ENCODE measurements at regions not wholly inside any gene's neighbourhood (a gene's known extent, or its start where the extent isn't known, plus 50 kb on each side); places are given as distances from the start of the nearest gene placed in this dataset.
"Not testable (repeated sequence)": the region's sequence is repeated elsewhere in the genome, so short reads cannot be mapped to it uniquely, and the experiment has no call there.

DNA sequence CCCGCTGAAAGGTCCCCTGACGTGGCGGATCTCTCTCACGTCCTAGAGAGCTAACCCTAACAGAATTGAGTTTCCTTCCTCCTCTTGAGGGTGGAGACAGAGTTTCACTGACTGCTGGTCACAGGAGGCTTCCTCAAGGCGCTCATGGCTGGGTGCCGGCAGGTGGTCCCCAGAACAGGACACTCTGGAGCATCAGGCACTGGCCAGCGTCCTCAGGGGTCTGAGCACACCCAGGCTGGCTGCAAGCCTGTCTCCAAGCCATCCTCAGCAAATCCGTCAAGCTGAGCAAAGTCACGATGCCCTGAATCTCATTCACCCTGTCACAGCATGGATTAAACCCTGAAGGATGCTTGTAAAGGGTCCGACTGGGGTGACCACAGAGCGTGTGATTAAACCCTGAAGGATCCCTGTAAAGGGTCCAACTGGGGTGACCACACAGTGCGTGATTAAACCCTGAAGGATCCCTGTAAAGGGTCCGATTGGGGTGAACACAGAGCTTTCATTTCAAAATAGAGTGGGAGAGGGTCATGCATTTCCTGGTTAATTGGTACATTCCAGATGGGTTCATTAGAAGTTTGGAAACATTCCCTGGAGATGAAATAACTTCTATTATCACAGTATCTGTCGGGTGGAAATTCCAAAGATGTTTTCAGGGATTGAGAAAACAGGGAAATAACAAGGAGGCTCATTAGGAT lies 473.0 kb downstream of the BRD1 start:
- DNase-seq = no peak

DNA sequence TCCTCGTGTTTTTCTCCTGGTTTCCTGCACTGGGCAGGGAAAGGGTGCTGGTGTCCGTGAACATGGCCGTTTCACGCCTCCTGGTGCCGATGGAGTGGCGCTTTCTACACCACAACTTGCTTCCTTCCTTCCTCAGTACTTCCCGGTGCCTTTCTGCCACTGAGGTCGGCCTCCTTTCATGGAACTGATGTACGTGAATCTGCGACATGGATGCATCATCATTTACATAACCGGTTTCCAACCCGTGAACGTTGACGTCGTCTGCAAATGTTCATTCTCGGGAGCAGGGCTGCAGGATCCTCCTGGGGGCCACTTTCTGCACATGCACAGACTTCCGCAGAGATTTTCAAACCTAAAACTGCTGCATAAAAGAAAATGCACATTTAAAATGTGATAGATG lies 474.4 kb downstream of the BRD1 start:
- no peak for DNase-seq

DNA sequence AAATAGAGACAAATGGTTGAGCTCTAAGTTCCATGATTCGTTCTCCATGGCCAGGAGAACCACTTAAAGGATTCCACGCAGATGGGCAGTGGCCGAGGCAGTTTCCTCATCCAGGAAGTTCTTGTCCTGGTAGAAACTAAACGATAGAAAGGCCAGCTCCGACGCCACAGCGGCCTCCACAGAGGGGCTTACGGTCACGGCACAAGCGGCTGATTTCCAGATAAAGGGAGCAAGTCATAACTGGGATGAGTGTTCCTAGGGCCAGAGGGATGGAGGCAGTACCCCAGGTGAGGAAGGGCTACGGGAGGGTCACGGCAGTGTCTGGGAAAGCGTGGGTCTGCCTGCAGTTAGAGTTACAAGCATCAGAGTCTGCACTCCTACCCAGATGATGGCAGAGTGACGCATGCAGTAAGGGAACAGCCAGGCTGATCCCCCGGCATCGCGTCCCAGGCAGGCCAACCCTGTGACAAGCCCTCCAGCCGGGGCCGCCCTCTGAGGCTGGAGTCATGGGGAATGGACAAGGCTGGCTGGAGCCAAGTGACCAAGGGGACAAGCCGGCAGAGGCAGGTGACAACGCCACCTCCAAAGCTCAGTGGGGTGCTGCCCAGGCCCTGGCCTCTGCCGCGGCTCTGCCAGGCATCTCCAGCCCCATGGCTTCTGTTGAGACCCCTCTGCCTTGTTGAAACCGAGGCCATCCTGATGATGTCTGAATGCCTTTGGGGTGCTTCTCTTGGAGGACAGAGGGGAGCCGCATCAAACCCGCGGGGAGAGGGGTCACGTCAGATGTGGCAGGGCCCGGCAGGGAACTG lies 475.1 kb downstream of the BRD1 start:
- no peak for DNase-seq

DNA sequence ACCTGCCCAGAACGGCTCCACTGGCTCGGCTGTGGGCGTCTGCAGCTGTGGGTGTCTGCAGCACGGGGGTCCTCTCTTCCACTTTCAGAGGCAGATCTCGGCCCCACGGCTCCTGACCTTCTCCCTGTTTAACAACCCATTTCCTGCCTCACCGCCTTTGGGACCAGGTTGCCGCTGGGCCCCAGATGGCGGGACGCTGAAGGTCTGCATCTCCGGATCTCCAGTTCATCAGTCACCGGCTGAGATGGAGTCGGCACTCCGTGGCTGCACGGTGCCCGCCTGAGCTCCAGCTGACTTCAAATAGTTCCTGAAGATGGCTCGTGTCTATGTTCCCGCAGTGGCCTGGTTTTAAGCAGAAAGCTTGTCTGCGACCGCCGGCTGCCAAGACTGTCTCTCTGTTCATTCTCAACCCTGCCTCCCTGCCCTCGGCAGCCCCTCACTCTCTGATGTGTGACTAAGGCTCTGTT lies 475.9 kb downstream of the BRD1 start:
- DNase-seq = no peak

DNA sequence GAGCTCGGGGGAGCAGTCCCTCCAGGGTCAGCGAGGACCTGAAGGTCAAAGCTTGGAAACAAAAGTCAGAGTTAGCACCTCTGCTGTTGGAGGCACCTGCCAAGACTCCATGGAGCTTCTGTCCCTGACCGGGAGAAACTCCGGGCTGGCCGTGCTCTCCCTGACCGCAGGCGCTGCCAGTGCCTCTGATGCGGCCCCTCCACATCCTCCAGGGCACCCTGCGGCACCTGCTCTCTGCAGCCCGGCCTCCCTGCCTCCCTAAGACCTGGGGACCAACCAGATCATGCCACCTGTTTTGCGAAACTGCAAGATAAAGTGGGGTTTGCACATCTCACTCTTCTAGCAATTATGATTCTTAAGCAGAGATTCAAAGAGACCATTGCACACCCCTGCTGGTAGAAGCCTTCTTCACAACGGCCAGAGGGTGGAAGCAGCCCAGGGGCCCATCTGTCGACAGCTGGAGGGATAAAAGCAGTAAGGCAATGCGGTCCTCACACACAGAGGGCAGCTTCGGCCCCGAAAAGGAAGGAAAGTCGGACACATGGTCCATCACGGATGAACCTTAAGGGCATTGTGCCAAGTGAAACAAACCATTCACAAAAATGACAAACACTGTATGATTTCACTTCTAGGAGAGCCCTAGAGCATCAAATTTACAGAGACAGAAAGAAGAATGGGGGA lies 477.1 kb downstream of the BRD1 start:
- no peak for DNase-seq

DNA sequence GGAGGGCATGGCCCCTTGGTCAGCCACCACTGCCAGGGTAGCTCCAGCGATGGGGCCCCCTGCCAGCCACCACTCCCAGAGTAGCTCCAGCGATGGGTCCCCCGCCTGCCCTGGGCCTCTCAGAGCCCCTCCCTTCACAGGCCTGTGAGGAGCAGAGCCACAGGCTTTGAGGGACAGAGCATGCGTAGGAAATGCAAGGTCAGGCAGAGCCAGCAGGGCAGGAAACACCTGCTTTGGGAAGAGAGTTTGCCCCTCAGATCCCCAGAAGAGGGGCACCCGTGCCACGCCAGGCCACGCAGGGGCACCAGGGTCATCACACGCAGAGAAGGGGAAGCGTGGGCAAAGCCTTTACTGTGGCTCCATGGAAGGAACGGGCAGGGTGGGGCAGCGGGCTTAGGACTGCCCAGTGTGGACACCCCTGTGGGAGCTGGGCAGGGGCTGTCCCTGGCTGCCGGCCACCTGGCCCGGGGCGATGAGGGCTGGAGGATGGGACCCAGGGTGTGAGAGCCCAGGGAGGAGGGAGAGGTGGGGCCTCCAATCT lies 477.8 kb downstream of the BRD1 start:
- no peak for DNase-seq

DNA sequence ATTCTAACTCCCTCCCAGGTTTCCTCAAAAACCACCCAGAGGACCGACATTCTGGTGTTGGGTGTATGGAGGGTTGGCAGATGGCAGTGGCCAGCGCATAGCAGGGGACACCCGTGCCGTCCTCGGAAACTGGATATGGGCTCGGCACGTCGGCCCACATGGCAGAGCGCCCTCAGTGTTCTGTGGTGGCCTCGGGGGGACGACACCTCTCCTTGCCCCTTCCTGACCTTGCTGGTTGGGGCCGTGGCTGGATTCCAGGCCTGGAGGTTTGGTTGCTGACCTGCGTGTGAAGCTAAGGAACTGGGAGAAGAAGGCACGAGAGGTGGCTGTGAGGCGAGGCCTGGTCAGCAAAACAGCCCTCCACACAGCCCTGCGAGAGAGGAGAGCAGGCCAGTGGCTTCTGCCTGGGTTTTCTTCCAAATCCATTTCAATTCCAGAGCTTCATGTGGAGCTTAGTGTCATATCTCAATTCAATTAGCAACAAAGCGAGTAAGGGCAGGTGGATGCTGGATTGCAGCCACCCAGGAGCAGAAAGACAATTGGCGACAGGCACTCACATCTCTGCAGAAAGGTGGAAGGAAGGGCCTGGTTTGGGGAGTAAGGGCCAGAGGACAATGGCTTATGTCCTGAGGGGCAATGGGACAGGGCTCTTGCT lies 478.4 kb downstream of the BRD1 start:
- DNase-seq = no peak

DNA sequence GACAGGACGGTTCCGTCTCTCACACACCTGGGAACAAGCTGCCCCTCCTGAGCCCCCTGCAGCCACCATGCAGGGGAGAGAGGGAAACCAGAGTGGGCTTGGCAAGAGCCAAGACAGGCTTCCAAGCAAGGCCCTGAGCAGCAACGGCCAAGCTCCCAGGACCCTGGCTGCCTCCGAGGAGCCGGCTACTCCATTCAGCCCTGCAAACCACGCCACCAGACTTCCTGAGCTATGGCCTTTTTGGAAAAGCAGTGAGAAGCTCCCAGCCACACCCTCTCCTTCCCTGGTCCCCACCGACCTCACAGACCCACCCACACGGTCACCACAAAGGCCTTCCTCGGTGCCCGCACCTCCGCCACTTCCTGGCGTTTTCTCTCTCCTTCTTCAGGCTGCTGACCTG lies 479.0 kb downstream of the BRD1 start:
- DNase-seq = no peak

DNA sequence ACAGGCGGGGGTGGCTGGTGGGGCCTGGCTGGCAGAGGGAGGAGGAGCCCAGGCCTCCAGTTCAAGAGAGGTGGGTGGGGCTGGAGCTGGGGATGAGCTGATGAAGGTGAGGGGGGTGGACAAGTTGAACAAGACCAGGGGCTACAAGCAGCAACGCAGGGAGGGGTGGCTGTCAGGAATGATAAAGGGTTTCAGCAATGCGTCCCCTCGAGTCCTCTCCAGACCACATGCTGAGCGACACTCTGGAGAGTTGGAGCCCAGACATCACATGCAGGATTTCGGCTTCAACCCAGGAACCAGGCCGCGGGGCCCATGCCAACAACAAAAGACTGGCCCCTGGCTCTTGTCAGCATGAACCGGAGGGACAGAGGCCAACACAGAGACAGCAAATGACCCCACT lies 480.3 kb downstream of the BRD1 start:
- DNase-seq = no peak

DNA sequence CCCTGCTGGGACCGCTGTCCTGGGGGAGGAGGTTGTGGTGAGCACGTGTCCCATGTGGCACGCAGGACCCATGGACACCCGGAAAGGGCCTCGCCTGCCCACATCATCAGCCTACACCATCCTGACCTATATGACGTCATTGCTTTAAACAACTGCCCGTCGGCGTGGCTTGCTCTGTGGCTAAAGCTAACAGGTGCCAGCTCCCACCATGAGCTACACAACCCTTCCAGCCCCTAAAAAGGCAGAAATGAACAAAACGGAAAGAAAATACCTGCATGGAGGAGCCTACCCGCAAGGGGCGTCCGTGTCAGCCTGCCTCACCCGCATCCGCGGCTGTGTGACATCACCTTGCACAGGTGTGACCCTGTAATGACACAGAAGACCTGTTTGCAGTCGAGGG lies 481.8 kb downstream of the BRD1 start:
- no peak for DNase-seq

DNA sequence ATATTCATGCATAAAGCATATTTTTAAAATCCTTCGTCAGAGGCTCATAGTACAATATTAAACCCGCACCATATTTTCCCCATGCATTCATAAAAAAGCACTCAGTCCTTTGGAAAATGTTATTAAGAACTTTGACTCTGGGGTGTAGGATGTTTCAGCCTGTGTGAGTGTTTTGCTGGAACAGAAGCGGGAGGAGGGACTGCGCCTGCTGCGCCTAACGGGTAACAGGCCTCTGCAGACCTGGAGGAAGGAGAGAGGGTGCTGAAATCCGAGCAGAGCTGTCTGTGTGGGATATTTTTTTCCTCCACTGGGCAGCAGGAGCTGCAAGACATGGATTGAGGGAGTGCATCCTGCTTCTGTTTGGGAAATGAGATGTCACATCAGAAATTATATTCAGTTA lies 483.0 kb downstream of the BRD1 start:
- DNase-seq = no peak

DNA sequence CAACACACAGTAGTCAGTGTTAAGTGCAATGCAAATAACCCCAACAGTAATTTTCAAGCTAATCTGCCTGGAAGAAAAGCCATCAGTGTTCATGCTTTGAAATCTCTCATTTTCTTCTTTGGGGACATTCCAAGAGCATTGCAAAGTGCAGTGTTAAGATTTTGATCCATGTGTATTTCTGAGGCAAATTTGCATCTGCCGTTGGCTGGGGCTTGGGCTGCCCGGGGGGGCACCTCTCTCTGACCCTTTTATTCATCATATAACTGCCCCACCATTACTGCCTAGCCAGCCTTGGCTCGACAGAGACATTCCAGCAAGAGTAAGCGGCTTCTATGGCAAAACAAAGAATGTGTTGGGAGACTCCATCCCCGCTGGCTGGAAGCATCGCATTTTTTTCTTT lies 483.5 kb downstream of the BRD1 start:
- DNase-seq = no peak

DNA sequence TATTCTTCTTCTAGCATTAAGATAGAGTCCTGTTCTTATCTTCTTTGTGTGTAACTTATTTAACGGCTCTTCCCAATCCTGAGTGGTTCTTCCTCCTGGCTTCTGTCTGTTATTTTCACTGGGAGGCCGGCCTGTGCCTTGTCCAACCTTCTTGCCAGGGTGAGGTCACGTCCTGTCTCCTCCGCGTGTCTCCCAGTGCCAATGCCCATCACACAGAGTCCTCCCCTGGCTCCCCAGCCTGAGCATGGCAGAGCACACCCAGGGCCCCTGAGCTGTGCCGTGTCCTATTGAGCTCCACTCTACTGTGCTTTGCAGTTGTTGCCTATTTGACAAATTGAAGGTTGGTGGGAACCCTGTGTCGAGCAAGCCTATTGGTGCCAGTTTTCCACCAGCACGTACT lies 487.3 kb downstream of the BRD1 start:
- no peak for DNase-seq

DNA sequence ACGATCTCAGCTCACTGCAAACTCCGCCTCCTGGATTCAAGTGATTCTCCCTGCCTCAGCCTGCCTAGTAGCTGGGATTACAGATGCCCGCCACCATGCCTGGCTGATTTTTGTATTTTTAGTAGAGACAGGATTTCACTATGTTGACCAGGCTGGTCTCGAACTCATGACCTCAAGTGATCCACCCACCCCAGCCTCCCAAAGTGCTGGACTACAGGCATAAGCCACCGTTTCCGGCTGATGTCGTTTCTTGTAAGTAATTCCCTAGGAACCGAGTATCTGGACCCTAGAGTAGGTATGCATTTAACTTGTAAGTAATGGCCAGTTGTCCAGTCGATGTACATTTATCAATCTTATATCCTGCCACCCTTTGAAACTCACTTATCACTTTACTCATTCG lies 491.2 kb downstream of the BRD1 start:
- not testable (repeated sequence) for DNase-seq

DNA sequence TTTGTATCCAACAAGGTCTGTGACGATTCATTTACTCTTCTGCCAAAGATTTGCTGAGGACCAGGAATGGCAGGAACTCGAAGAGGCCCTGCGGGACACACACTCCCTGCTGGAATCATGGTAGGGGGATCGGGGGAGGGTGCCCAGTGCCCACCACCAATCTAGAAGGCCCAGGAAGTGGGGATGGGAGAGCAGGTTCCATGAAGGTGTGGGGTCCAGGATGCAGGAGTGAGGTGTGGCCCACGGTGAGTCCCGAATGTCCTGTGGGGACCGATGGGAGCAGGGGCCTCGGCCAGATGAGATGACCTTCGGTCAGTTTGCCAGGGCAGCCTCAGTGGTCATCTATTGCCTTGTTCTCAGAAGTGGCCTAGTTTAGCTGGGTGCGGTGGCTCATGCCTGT lies 492.7 kb downstream of the BRD1 start:
- DNase-seq = no peak

DNA sequence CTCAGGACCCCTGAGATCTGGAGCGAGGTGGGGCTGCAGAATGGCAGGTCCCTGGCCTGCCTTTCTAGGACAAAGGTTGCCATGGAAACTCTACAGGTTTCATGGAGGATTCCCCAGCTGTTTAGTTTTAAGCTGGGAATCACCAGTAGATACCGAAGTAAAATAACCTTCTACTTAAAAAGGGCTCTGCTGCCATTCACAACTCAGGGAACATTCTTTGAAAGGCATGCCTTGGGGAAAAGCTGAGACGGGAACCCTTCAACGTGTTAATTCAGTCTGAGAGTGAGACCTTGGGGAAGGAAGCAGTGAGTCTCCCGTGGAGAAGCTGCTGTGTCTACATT lies 493.3 kb downstream of the BRD1 start:
- no peak for DNase-seq

DNA sequence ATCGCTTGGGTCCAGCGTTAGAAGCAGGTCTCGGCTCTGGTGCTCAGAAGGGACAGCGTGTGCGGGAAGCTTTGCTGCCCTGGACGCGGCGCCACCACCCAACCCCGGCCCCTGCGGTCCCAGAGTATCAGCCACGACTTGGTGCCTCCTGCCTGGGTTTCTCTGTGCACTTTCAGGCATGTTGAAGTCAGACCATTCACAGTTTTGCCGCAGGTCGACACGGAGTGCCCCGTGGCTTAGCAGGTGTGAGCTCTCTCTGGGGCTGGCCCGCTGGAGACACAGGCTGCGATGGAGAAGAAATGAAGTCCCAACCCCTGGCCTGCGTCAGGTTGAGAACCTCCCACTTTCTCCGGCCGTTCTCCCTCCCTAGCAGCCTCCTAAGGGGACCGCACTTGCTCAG lies 494.5 kb downstream of the BRD1 start:
- no peak for DNase-seq

DNA sequence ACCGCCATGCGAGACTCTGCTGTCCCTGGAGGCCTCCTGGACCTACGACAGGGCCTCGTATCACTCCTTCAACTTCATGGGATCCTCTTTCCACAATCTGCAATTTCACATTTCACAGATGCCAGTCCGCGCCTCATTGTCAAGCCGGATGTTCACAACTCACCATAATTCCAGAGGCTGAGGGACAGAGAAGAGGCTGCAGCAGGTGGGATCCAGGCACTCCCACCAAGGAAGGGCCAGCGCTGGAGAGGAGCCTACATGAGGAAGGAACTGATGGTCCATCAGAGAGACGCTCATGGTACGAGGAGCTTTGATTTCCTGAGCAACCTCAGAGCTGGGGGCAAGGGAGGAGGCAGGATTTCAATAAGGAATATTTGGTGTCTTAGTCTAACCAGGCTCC lies 495.0 kb downstream of the BRD1 start:
- DNase-seq = no peak

DNA sequence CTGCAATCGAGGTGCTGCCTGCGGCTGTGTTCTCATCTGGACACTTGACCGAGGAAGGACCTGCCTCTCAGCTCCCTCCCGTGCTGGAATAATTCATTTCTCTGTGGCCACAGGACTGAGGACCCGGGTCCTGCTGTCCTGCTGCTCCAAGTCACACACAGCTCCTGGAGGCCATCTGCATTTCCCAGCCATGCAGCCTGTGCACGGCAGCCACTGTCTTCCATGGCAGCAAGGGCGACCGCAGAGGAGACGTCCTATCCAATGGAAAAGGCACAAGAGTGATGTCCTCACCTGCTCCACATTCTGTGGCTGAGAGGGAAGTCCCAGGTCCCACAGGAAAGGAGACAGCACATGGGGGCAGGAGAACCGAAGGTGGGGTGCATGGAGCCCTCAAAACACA lies 495.8 kb downstream of the BRD1 start:
- DNase-seq = no peak

DNA sequence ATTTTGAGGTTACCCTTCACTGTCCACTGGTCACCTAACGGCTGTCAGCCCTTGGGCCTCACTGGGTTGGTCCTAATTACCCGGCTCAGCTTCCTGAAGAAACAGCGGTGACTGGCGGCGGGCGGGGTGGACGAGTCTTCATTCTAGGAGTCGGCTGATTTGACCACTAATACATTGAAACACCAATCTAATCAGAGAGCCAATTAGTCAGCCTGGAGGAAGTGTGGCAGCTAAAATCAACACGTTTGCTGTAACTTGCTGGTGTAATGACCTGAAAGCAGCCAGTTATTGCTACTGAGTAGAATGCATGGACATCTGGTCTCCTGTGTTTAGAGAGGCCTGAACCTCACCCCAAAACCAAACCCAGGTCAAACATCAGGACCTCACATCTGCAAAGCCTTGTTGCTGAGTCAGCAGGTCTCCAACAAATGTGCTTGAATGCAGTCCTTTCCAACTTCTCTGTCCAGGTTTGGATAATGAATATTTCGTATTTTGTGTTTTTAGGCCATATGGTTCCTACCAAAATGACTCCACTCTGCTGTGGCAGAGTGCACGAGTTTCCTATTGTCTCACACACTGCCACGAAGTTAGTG lies 496.4 kb downstream of the BRD1 start:
- DNase-seq = no peak

DNA sequence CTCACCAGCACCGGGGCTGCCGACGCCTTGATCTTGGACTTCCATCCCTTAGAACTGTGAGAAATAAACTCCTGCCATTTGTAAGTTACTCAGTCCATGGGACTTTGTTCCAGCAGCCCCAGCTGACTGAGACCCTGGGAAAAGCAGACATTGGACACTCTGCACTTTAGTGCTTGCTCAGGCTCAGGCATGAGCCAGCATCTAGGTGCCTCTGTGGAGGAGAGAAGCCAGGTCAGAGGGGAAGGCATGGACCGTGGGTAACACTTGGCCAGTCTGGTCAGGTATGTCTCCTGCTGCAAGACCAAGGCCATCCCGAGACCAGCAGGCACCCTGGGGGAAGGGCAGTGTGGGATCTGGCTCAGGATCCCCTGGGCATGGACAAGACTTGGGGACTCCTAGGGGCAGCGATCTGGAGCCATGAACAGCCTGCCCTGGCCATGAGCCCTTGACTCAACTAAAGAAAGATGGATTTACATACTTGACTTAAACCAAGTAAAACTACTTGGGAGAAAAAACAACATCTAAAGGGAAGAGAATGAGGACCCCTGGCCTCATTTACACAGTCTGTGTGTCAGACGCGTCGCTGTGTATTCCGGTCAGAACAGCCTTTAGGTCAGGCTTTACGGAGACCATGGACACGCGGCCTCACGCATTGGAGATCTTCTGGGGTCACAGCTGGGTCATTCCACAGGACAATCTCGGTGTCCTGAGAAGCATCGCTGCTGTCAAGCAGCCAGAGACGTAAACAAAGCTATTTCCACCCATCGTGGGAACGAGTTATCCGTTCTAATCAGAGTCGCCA lies 497.1 kb downstream of the BRD1 start:
- no peak for DNase-seq

DNA sequence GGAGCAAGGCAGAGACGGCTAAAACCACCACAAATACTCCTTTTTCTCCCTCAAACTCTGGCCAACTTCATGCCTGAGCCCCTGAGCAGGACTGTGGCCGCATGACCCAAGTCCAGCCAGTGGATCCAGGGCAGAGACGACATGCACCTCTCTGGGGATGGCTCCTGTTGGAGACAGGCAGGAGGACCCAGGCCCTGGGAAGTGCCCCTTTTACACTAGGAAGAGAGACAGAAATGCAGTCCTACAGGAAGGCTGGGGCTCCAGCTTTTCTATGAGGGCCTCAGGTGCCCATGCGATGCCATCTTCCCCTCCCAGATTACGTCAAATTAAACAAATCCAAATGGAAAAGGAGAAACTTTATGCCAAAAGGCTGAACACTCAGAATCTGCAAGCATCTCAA lies 498.0 kb downstream of the BRD1 start:
- DNase-seq = no peak
